A673 (cell line): ENCODE measurements at regions not wholly inside any gene's neighbourhood (a gene's known extent, or its start where the extent isn't known, plus 50 kb on each side); places are given as distances from the start of the nearest gene placed in this dataset.

Experiments
- BruUV-seq: library from RNA; stranded (reverse); fragments of 400-500 nt; replicated peaks from 2 replicates; lab custom pipeline; 2021; lab: Mats Ljungman, UMichigan
- CTCF ChIA-PET: fragments of 300-600 bp; sonication (Branson Sonifier 250); formaldehyde crosslinking; loops from one replicate; lab custom pipeline; 2022; ENCODE audit warnings: antibody characterized with exemption; lab: Charles Lee
- POLR2A ChIA-PET: fragments of 300-600 bp; sonication (Branson Sonifier 250); formaldehyde crosslinking; loops from one replicate; lab custom pipeline; 2022; ENCODE audit warnings: antibody characterized with exemption; ENCODE audit not compliant: low non-redundant PET; lab: Charles Lee
- DNase-seq: peaks from one replicate; pipeline ENCODE4 v3.0.0-alpha.2; 2015; ENCODE audit warnings: low spot score
- H3K27ac ChIP-seq: fragments of 200-600 bp; sonication (generic); 2 replicates; pipeline ENCODE4 v1.5.1; 2016; ENCODE audit warnings: mixed run types, low read depth, mild to moderate bottlenecking, mixed read lengths, antibody characterized with exemption, low read length; ENCODE audit not compliant: poor library complexity, severe bottlenecking
- H3K27me3 ChIP-seq: fragments of 200-600 bp; sonication (generic); replicated peaks from 2 replicates; pipeline ENCODE4 v1.6.1; 2017; ENCODE audit warnings: mixed run types, low read depth, mild to moderate bottlenecking, mixed read lengths, antibody characterized with exemption, low read length; ENCODE audit not compliant: insufficient read depth, poor library complexity
- H3K36me3 ChIP-seq: fragments of 200-600 bp; sonication (generic); 2 replicates; pipeline ENCODE4 v1.6.1; 2016; ENCODE audit warnings: mixed run types, mild to moderate bottlenecking, mixed read lengths, antibody characterized with exemption, low read length; ENCODE audit not compliant: insufficient read depth, poor library complexity, severe bottlenecking
- H3K4me1 ChIP-seq: fragments of 200-600 bp; sonication (generic); 2 replicates; pipeline ENCODE4 v1.6.1; 2017; ENCODE audit warnings: mixed run types, mild to moderate bottlenecking, mixed read lengths, antibody characterized with exemption, low read length; ENCODE audit not compliant: insufficient read depth, poor library complexity, severe bottlenecking
- H3K4me3 ChIP-seq: fragments of 200-600 bp; sonication (generic); 2 replicates; pipeline ENCODE4 v1.5.1; 2016; ENCODE audit warnings: low read depth, mixed run types, mild to moderate bottlenecking, mixed read lengths, low read length; ENCODE audit not compliant: poor library complexity, severe bottlenecking
- H3K9me3 ChIP-seq: fragments of 200-600 bp; sonication (generic); 2 replicates; pipeline ENCODE4 v1.6.1; 2016; ENCODE audit warnings: mixed run types, low read depth, mild to moderate bottlenecking, mixed read lengths, antibody characterized with exemption, low read length; ENCODE audit not compliant: poor library complexity, severe bottlenecking
- EZH2 ChIP-seq: fragments of 200-600 bp; sonication (generic); IDR thresholded peaks from 2 replicates; pipeline ENCODE4 v1.6.1; 2017; ENCODE audit warnings: borderline replicate concordance, low read depth, mild to moderate bottlenecking, mixed read lengths, antibody characterized with exemption, low read length; ENCODE audit not compliant: poor library complexity, severe bottlenecking
- intact Hi-C: fragments of 100-400 bp; cut with micrococcal nuclease; formaldehyde crosslinking; loops from one replicate; pipeline ENCODE4 v1.10.0; 2022; ENCODE audit not compliant: unreplicated experiment
- TF ChIP-seq, protein P1 (sequence below): fragments of 300-800, 200-600 bp; sonication (generic); conservative IDR thresholded peaks from 2 replicates; pipeline ENCODE4 v1.5.1; 2017; ENCODE audit warnings: low read depth, mild to moderate bottlenecking, antibody characterized with exemption, low read length, moderate library complexity, mixed read lengths

DNA sequence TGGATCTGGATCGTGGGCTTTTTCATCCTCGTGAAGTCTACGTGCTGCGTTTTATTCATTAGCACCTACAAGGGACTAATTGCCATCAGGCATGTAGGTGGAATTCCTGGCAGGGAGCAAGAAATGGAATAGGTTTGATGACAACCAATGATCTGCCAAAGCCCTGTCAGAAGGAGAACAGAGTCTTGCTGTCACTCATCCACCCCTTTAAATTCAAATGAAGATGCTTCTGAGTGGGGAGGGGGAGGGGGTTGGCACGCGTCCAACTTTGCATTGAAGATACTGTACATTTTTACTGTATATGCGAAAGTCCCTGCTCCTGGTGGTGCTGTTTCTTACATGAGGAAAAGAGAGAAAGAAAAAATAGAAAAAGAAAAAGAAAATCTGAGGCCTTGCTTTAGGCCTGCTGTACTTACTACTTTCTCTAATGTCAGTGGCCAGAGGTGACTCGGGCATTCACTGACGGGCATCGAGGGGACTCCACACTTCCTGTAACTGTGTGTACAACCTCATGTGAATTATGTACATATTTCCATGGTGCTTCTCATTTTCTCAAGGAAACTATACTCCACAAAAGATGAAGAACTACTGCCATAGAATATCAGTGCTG, 569.1 kb downstream of the INHBA start:
- POLR2A ChIA-PET = no interaction called here
- Histone ChIP-seq H3K27ac (no peak overlapping the region), H3K27me3 (peaks cover 5% of the 10 kb centered on the region), H3K36me3 (no peaks in the 10 kb centered on the region), H3K4me3 (no peak overlapping the region), H3K9me3 (no peaks in the 10 kb centered on the region), H3K4me1 (no peaks in the 10 kb centered on the region)
- no TSS peak for BruUV-seq
- CTCF ChIA-PET = interaction anchor here (0.6 kb wide), 1 partner anchor 45 kb away, joined by 7 read pairs; no protein-coding TSS in a partner anchor
- TF ChIP-seq, protein P1, sequence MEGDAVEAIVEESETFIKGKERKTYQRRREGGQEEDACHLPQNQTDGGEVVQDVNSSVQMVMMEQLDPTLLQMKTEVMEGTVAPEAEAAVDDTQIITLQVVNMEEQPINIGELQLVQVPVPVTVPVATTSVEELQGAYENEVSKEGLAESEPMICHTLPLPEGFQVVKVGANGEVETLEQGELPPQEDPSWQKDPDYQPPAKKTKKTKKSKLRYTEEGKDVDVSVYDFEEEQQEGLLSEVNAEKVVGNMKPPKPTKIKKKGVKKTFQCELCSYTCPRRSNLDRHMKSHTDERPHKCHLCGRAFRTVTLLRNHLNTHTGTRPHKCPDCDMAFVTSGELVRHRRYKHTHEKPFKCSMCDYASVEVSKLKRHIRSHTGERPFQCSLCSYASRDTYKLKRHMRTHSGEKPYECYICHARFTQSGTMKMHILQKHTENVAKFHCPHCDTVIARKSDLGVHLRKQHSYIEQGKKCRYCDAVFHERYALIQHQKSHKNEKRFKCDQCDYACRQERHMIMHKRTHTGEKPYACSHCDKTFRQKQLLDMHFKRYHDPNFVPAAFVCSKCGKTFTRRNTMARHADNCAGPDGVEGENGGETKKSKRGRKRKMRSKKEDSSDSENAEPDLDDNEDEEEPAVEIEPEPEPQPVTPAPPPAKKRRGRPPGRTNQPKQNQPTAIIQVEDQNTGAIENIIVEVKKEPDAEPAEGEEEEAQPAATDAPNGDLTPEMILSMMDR = no peak
- no peak for TF ChIP-seq EZH2
- intact Hi-C loops = no loop called here
- DNase-seq = no peak

DNA sequence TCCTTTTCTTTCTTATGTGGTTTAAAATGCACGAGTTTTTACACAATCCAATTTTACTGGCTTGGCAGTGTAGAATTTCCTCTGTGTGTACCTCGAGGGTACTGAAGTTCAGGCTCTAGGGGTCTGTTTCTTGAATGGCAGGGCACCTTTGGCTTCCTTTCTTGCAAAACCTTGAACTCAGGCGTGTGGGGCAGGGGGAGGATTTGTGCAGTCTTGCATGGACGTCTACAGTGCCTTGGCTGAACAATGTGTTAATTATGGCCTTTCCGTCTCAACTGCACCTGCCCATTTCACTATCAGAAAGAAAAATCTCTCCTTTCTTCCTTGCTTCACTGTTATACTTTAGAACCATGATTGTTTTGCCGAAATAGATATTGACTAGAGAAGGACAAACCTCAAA, 570.9 kb downstream of the INHBA start:
- H3K4me1 ChIP-seq = no peaks in the 10 kb centered on the region
- intact Hi-C loops = no loop called here
- H3K9me3 ChIP-seq = no peaks in the 10 kb centered on the region
- no peak overlapping the region for H3K27ac ChIP-seq
- BruUV-seq = no TSS peak
- ChIA-PET POLR2A (no interaction called here), CTCF (no interaction called here)
- H3K4me3 ChIP-seq = no peak overlapping the region
- no peaks in the 10 kb centered on the region for H3K27me3 ChIP-seq
- TF ChIP-seq, protein P1 = no peak
- no peak for TF ChIP-seq EZH2
- DNase-seq = no peak
- H3K36me3 ChIP-seq = no peaks in the 10 kb centered on the region

DNA sequence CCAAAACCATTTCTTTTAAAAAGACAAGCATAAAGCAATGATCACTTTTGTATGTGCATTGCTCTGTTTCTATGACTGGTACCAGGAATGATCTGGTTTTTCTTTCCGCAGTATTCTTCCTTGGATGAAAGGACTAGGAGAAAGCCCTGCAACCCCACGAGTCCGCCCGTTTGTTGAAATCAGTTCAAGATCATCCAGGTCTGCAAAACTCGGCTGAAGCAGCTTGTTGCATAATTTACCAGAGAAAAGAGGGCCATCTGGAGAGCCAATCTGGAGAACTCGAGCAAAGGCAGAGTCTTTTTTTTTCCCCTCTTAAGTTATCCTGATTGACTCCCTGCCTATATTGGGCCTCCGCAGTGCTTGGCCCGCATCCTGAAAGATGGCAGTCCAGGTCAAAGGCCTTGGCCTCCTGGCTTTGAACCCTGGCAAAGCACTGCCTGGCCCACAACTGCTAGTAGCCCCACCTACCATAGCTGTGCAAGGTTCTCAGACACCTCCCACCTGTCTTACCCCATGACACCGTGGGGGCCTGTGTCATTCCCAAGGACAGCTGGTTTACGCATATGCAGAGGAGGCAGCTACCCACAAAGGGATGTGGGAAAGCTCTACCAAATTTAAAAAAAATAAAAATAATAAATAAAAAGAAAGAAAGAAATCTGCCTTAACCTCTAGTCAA, 572.2 kb downstream of the INHBA start:
- intact Hi-C loops = no loop called here
- Histone ChIP-seq H3K4me1 (no peaks in the 10 kb centered on the region), H3K36me3 (no peaks in the 10 kb centered on the region), H3K4me3 (no peak overlapping the region), H3K27me3 (no peaks in the 10 kb centered on the region), H3K9me3 (no peaks in the 10 kb centered on the region), H3K27ac (no peak overlapping the region)
- ChIA-PET POLR2A (no interaction called here), CTCF (no interaction called here)
- no TSS peak for BruUV-seq
- no peak for DNase-seq
- no peak for TF ChIP-seq EZH2
- TF ChIP-seq, protein P1 = no peak
